Keratinocyte (primary cell): ENCODE measurements at regions not wholly inside any gene's neighbourhood (a gene's known extent, or its start where the extent isn't known, plus 50 kb on each side); places are given as distances from the start of the nearest gene placed in this dataset.

Source experiments
- DNase-seq: peaks from one replicate; pipeline ENCODE4 v3.0.0-alpha.2; 2011; ENCODE audit warnings: low read depth, missing footprints, low spot score
- FAIRE-seq: peaks from 2 replicates; lab custom pipeline; 2011; peaks lifted over from hg19 to GRCh38; lab: Jason Lieb, UNC
- H2AFZ ChIP-seq: 2 replicates; pipeline ENCODE4 v1.6.0; 2012; ENCODE audit warnings: low read length, control low read depth, inconsistent platforms; ENCODE audit not compliant: control insufficient read depth
- H3K27ac ChIP-seq: 2 replicates; pipeline ENCODE4 v1.5.1; 2011; ENCODE audit warnings: low read length; ENCODE audit not compliant: control insufficient read depth, insufficient read depth
- H3K27me3 ChIP-seq: 3 replicates; pipeline ENCODE4 v1.6.0; 2011; ENCODE audit warnings: low read length; ENCODE audit not compliant: control insufficient read depth, insufficient read depth; ENCODE audit errors: extremely low read depth
- H3K36me3 ChIP-seq, 2 experiments: 2 replicates in 1 of 2; 3 replicates in 1 of 2; pipeline ENCODE4 v1.5.1; 2011; ENCODE audit warnings: low read length in 2 of 2, mild to moderate bottlenecking in 1 of 2; ENCODE audit not compliant: control insufficient read depth in 2 of 2, insufficient read depth in 2 of 2; ENCODE audit errors: extremely low read depth in 1 of 2
- H3K4me1 ChIP-seq: 3 replicates; pipeline ENCODE4 v1.5.1; 2011; ENCODE audit warnings: low read length; ENCODE audit not compliant: control insufficient read depth, insufficient read depth; ENCODE audit errors: extremely low read depth
- H3K4me2 ChIP-seq: 3 replicates; pipeline ENCODE4 v1.6.0; 2011; ENCODE audit warnings: low read depth, low read length; ENCODE audit not compliant: control insufficient read depth, insufficient read depth; ENCODE audit errors: extremely low read depth
- H3K4me3 ChIP-seq, 3 experiments: fragments of 200-600 bp in 1 of 3; sonication (generic) in 1 of 3; 2 replicates in 2 of 3; 3 replicates in 1 of 3; pipeline ENCODE4 v1.5.1; 2011 to 2016; ENCODE audit warnings: low read length in 3 of 3, mild to moderate bottlenecking in 3 of 3, control low read depth in 2 of 3, inconsistent platforms in 1 of 3, low read depth in 1 of 3, mixed read lengths in 1 of 3, mixed run types in 1 of 3, moderate library complexity in 1 of 3; ENCODE audit not compliant: control insufficient read depth in 2 of 3, insufficient read depth in 2 of 3; ENCODE audit errors: extremely low read depth in 1 of 3
- H3K79me2 ChIP-seq: 2 replicates; pipeline ENCODE4 v1.6.0; 2012; ENCODE audit warnings: low read length; ENCODE audit not compliant: control insufficient read depth, insufficient read depth
- H3K9ac ChIP-seq: 3 replicates; pipeline ENCODE4 v1.6.0; 2011; ENCODE audit warnings: low read length; ENCODE audit not compliant: control insufficient read depth, insufficient read depth; ENCODE audit errors: extremely low read depth
- H3K9me1 ChIP-seq: 3 replicates; pipeline ENCODE4 v1.6.0; 2011; ENCODE audit warnings: low read length; ENCODE audit not compliant: control insufficient read depth, insufficient read depth; ENCODE audit errors: extremely low read depth
- H3K9me3 ChIP-seq: 2 replicates; pipeline ENCODE4 v1.5.1; 2012; ENCODE audit warnings: low read depth, low read length; ENCODE audit not compliant: control insufficient read depth
- H4K20me1 ChIP-seq: 3 replicates; pipeline ENCODE4 v1.6.0; 2011; ENCODE audit warnings: low read length; ENCODE audit not compliant: control insufficient read depth, insufficient read depth; ENCODE audit errors: extremely low read depth
- CTCF ChIP-seq, 3 experiments: IDR thresholded peaks in 1 of 3; conservative IDR thresholded peaks in 1 of 3; optimal IDR thresholded peaks in 1 of 3; 2 replicates in 2 of 3; 3 replicates in 1 of 3; pipeline versions ENCODE3 to v1.5.1; 2011; ENCODE audit warnings: low read length in 3 of 3, mild to moderate bottlenecking in 3 of 3, moderate library complexity in 2 of 3, control low read depth in 1 of 3, inconsistent platforms in 1 of 3; ENCODE audit not compliant: insufficient read depth in 2 of 3; ENCODE audit errors: extremely low read depth in 1 of 3
- EZH2 ChIP-seq: IDR thresholded peaks from one replicate; pipeline ENCODE4 v1.6.1; 2012; ENCODE audit warnings: inconsistent platforms, mild to moderate bottlenecking, low read length, moderate library complexity
- dilution Hi-C: fragments of 300-500 bp; cut with MboI; formaldehyde crosslinking; loops from one replicate; pipeline ENCODE4 v1.7.0; 2020; ENCODE audit warnings: low sequenced_read_pairs; ENCODE audit not compliant: extremely low pct_ligation_motif_present

- no peaks in the 10 kb centered on the region for H3K27me3 ChIP-seq
- H3K36me3 ChIP-seq: no peaks in the 10 kb centered on the region
- no peak overlapping the region for H3K4me2 ChIP-seq
- H3K27ac ChIP-seq: no peak overlapping the region
- no peak overlapping the region for H3K9ac ChIP-seq
- dilution Hi-C loops: no loop called here
- H3K9me1 ChIP-seq: no peaks in the 10 kb centered on the region
- no peak overlapping the region for H2AFZ ChIP-seq
- no peak for DNase-seq
- TF ChIP-seq CTCF (optimal IDR thresholded peaks at IDR 0.05 in 1 of 3, IDR thresholded peaks at IDR 0.05 in 1 of 3, conservative IDR thresholded peaks at IDR 0.05 in 1 of 3; ENCODE audit: extremely low read depth in 1 of 3, insufficient read depth in 2 of 3, low read length in 3 of 3): no peak
- H3K9me3 ChIP-seq: no peaks in the 10 kb centered on the region
- no peaks in the 10 kb centered on the region for H4K20me1 ChIP-seq
- no peaks in the 10 kb centered on the region for H3K4me1 ChIP-seq
- no peaks in the 10 kb centered on the region for H3K79me2 ChIP-seq
- H3K4me3 ChIP-seq: no peak overlapping the region
- no peak for FAIRE-seq
Measured at GRCh38 chr2:833180-833579, 117.5 kb upstream of the SNTG2 start.

- Histone ChIP-seq H3K27me3 (no peaks in the 10 kb centered on the region), H3K36me3 (no peaks in the 10 kb centered on the region), H3K4me2 (no peak overlapping the region), H3K4me3 (no peak overlapping the region), H3K79me2 (no peaks in the 10 kb centered on the region), H3K9ac (no peak overlapping the region), H3K9me3 (no peaks in the 10 kb centered on the region), H4K20me1 (no peaks in the 10 kb centered on the region), H3K27ac (no peak overlapping the region), H3K4me1 (no peaks in the 10 kb centered on the region), H3K9me1 (no peaks in the 10 kb centered on the region), H2AFZ (no peak overlapping the region)
- no peak for TF ChIP-seq CTCF (optimal IDR thresholded peaks at IDR 0.05 in 1 of 3, IDR thresholded peaks at IDR 0.05 in 1 of 3, conservative IDR thresholded peaks at IDR 0.05 in 1 of 3; ENCODE audit: extremely low read depth in 1 of 3, insufficient read depth in 2 of 3, low read length in 3 of 3)
- TF ChIP-seq EZH2: no peak
- dilution Hi-C loops: no loop called here
- DNase-seq (no peak), FAIRE-seq (no peak)
Measured at GRCh38 chr2:832635-833034, 118.0 kb upstream of the SNTG2 start.
